HL-60 (cell line): ENCODE measurements at regions not wholly inside any gene's neighbourhood (a gene's known extent, or its start where the extent isn't known, plus 50 kb on each side); places are given as distances from the start of the nearest gene placed in this dataset.
"Not testable (repeated sequence)": the region's sequence is repeated elsewhere in the genome, so short reads cannot be mapped to it uniquely, and the experiment has no call there.

ENCODE experiments used
- DNase-seq, 2 experiments: peaks; one replicate each; pipeline ENCODE4 v3.0.0-alpha.2; 2010 to 2020; ENCODE audit warnings: low read depth in 1 of 2, low spot score in 1 of 2
- H3K27ac ChIP-seq: fragments of 250-450 bp; sonication (Bioruptor Pico); replicated peaks from 2 replicates; pipeline ENCODE4 v1.5.1; 2020; ENCODE audit warnings: mild to moderate bottlenecking, moderate library complexity
- H3K27me3 ChIP-seq: fragments of 250-450 bp; sonication (Bioruptor Pico); 2 replicates; pipeline ENCODE4 v1.5.1; 2021; ENCODE audit warnings: mild to moderate bottlenecking, moderate library complexity; ENCODE audit not compliant: insufficient read depth, poor library complexity, severe bottlenecking
- H3K4me3 ChIP-seq: replicated peaks from 2 replicates; pipeline ENCODE4 v1.5.1; 2011; ENCODE audit warnings: mild to moderate bottlenecking, control low read depth, low read length; ENCODE audit not compliant: insufficient read depth
- GABPA ChIP-seq: IDR thresholded peaks from 2 replicates; pipeline ENCODE4 v1.6.1; 2012; ENCODE audit warnings: low read depth
- POLR2AphosphoS5 ChIP-seq: IDR thresholded peaks from 2 replicates; pipeline ENCODE4 v1.6.1; 2012; ENCODE audit warnings: low read depth
- REST ChIP-seq: IDR thresholded peaks from 2 replicates; pipeline ENCODE4 v1.6.1; 2012; ENCODE audit warnings: low read depth; ENCODE audit not compliant: insufficient replicate concordance
- SPI1 ChIP-seq: IDR thresholded peaks from 2 replicates; pipeline ENCODE4 v1.6.1; 2012; ENCODE audit warnings: low read depth, mild to moderate bottlenecking, borderline replicate concordance
- TF ChIP-seq, protein P1 (sequence below): IDR thresholded peaks from one replicate; pipeline ENCODE4 v1.5.1; 2011; ENCODE audit warnings: low read length, control low read depth, inconsistent platforms; ENCODE audit not compliant: insufficient read depth

- no peak for TF ChIP-seq GABPA
- no peak for TF ChIP-seq REST
- no peak for TF ChIP-seq SPI1
- TF ChIP-seq, protein P1, sequence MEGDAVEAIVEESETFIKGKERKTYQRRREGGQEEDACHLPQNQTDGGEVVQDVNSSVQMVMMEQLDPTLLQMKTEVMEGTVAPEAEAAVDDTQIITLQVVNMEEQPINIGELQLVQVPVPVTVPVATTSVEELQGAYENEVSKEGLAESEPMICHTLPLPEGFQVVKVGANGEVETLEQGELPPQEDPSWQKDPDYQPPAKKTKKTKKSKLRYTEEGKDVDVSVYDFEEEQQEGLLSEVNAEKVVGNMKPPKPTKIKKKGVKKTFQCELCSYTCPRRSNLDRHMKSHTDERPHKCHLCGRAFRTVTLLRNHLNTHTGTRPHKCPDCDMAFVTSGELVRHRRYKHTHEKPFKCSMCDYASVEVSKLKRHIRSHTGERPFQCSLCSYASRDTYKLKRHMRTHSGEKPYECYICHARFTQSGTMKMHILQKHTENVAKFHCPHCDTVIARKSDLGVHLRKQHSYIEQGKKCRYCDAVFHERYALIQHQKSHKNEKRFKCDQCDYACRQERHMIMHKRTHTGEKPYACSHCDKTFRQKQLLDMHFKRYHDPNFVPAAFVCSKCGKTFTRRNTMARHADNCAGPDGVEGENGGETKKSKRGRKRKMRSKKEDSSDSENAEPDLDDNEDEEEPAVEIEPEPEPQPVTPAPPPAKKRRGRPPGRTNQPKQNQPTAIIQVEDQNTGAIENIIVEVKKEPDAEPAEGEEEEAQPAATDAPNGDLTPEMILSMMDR, result no peak
- no peak for TF ChIP-seq POLR2AphosphoS5
- no peak for DNase-seq
- Histone ChIP-seq H3K27me3 (no peaks in the 10 kb centered on the region), H3K27ac (no peak overlapping the region), H3K4me3 (no peak overlapping the region)
These were observed 249.8 kb upstream of the UBASH3B start for GRCh38 chr11:122405547-122406341.

- Histone ChIP-seq H3K4me3 (no peak overlapping the region), H3K27ac (no peak overlapping the region), H3K27me3 (no peaks in the 10 kb centered on the region)
- TF ChIP-seq SPI1, result no peak
- no peak for TF ChIP-seq GABPA
- TF ChIP-seq REST, result no peak
- TF ChIP-seq POLR2AphosphoS5, result no peak
- TF ChIP-seq, protein P1, result no peak
- DNase-seq, result no peak
These were observed 251.0 kb upstream of the UBASH3B start for GRCh38 chr11:122404571-122404970.

- DNase-seq, H3K27me3 ChIP-seq, H3K4me3 ChIP-seq, H3K27ac ChIP-seq: not testable (repeated sequence)
These were observed 253.9 kb upstream of the UBASH3B start for GRCh38 chr11:122401581-122401980.

DNA sequence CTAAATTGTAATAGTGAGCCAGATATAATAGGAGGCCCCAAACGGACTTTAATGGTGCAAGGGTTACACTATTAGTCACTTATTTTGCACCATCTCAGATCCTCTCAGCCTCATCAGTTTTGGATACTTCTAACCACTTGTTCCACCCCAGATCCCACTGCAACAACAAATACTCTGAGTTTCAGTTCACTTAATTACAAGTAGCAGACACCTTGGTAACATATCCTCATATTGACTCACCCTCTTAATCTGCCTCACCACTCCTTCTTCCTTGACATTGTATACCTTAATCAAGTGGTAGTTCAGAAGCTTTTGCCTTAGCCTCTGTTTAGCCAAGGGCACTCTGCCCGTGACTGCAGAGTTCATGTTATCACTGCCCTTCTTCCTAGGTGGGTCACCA, 256.1 kb upstream of the UBASH3B start:
- DNase-seq, result no peak
- TF ChIP-seq GABPA (no peak), POLR2AphosphoS5 (no peak), SPI1 (no peak)
- TF ChIP-seq, protein P1, result no peak
- Histone ChIP-seq H3K27ac (no peak overlapping the region), H3K27me3 (no peaks in the 10 kb centered on the region), H3K4me3 (no peak overlapping the region)
